ENCODE measurements at regions not wholly inside any gene's neighbourhood (a gene's known extent, or its start where the extent isn't known, plus 50 kb on each side); places are given as distances from the start of the nearest gene placed in this dataset.

DNA sequence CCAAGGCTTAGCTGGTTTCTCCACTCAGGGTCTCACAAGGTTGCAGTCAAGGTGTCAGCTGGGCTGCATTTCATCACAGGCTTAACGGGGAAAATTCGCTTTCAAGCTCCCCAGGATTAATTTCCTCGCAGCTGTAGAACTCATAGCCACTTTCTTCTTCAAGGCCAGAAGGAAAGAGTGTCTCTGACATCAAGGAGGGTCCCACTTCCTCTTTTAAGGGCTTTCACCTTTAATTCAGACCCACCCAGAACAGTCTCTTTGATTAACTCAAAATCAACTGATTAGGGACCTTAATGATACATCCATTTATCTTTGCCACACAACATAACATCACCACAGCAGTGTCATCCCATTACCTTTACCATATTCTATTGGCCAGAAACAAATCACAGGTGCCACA is 183.3 kb upstream of the ARID1B start:
- no peak for DNase-seq (ENCODE audit: low read depth, low spot score)
- H4K20me1 ChIP-seq (ENCODE audit: control insufficient read depth, extremely low read depth, insufficient read depth, low read length) = no peaks in the 10 kb centered on the region
- H3K4me2 ChIP-seq (ENCODE audit: control insufficient read depth, extremely low read depth, insufficient read depth, low read depth, low read length) = no peak overlapping the region
- H3K36me3 ChIP-seq (ENCODE audit: control insufficient read depth in 2 of 2, extremely low read depth in 1 of 2, insufficient read depth in 2 of 2, low read length in 2 of 2) = no peaks in the 10 kb centered on the region
- no peaks in the 10 kb centered on the region for H3K9me3 ChIP-seq (ENCODE audit: control insufficient read depth, low read depth, low read length)
- H2AFZ ChIP-seq (ENCODE audit: control insufficient read depth, low read length) = no peak overlapping the region
- dilution Hi-C loops (cut with MboI; ENCODE audit: extremely low pct_ligation_motif_present, low sequenced_read_pairs) = no loop called here
- no peak overlapping the region for H3K4me3 ChIP-seq (ENCODE audit: control insufficient read depth in 2 of 3, extremely low read depth in 1 of 3, insufficient read depth in 2 of 3, low read depth in 1 of 3, low read length in 3 of 3)
- no peak for FAIRE-seq
- no peaks in the 10 kb centered on the region for H3K4me1 ChIP-seq (ENCODE audit: control insufficient read depth, extremely low read depth, insufficient read depth, low read length)
- H3K9ac ChIP-seq (ENCODE audit: control insufficient read depth, extremely low read depth, insufficient read depth, low read length) = no peak overlapping the region
- no peaks in the 10 kb centered on the region for H3K9me1 ChIP-seq (ENCODE audit: control insufficient read depth, extremely low read depth, insufficient read depth, low read length)
- no peaks in the 10 kb centered on the region for H3K79me2 ChIP-seq (ENCODE audit: control insufficient read depth, insufficient read depth, low read length)
- H3K27me3 ChIP-seq (ENCODE audit: control insufficient read depth, extremely low read depth, insufficient read depth, low read length) = no peaks in the 10 kb centered on the region
- no peak for TF ChIP-seq EZH2 (IDR thresholded peaks at IDR 0.05; ENCODE audit: low read length)
- TF ChIP-seq, protein P1, sequence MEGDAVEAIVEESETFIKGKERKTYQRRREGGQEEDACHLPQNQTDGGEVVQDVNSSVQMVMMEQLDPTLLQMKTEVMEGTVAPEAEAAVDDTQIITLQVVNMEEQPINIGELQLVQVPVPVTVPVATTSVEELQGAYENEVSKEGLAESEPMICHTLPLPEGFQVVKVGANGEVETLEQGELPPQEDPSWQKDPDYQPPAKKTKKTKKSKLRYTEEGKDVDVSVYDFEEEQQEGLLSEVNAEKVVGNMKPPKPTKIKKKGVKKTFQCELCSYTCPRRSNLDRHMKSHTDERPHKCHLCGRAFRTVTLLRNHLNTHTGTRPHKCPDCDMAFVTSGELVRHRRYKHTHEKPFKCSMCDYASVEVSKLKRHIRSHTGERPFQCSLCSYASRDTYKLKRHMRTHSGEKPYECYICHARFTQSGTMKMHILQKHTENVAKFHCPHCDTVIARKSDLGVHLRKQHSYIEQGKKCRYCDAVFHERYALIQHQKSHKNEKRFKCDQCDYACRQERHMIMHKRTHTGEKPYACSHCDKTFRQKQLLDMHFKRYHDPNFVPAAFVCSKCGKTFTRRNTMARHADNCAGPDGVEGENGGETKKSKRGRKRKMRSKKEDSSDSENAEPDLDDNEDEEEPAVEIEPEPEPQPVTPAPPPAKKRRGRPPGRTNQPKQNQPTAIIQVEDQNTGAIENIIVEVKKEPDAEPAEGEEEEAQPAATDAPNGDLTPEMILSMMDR (optimal IDR thresholded peaks at IDR 0.05 in 1 of 3, IDR thresholded peaks at IDR 0.05 in 1 of 3, conservative IDR thresholded peaks at IDR 0.05 in 1 of 3; ENCODE audit: extremely low read depth in 1 of 3, insufficient read depth in 2 of 3, low read length in 3 of 3) = no peak
- H3K27ac ChIP-seq (ENCODE audit: control insufficient read depth, insufficient read depth, low read length) = no peak overlapping the region

DNA sequence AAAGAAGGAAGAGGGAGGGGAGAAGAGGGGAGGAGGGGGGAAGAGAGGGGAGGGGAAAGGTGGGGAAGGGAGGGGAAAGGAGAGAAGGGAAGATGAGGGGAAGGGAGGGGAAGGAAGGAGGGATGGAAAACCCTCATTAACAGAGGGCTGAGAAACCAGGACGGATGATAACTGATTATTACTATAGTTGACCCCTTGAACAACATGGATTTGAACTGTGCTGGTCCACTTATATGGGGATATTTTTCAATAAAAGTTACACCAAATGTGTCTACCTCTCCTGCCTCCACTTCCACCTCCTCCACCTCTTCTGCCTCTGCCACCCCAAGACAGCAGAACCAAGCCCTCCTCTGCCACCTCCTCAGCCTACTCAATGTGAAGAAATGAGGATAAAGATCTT is 184.1 kb upstream of the ARID1B start:
- no peak overlapping the region for H3K9ac ChIP-seq (ENCODE audit: control insufficient read depth, extremely low read depth, insufficient read depth, low read length)
- H3K4me2 ChIP-seq (ENCODE audit: control insufficient read depth, extremely low read depth, insufficient read depth, low read depth, low read length) = no peak overlapping the region
- H3K9me1 ChIP-seq (ENCODE audit: control insufficient read depth, extremely low read depth, insufficient read depth, low read length) = no peaks in the 10 kb centered on the region
- H3K27ac ChIP-seq (ENCODE audit: control insufficient read depth, insufficient read depth, low read length) = no peak overlapping the region
- no peaks in the 10 kb centered on the region for H4K20me1 ChIP-seq (ENCODE audit: control insufficient read depth, extremely low read depth, insufficient read depth, low read length)
- no peak overlapping the region for H2AFZ ChIP-seq (ENCODE audit: control insufficient read depth, low read length)
- no peaks in the 10 kb centered on the region for H3K27me3 ChIP-seq (ENCODE audit: control insufficient read depth, extremely low read depth, insufficient read depth, low read length)
- no peaks in the 10 kb centered on the region for H3K4me1 ChIP-seq (ENCODE audit: control insufficient read depth, extremely low read depth, insufficient read depth, low read length)
- dilution Hi-C loops (cut with MboI; ENCODE audit: extremely low pct_ligation_motif_present, low sequenced_read_pairs) = no loop called here
- no peaks in the 10 kb centered on the region for H3K9me3 ChIP-seq (ENCODE audit: control insufficient read depth, low read depth, low read length)
- DNase-seq (ENCODE audit: low read depth, low spot score) (no peak), FAIRE-seq (no peak)
- no peak overlapping the region for H3K4me3 ChIP-seq (ENCODE audit: control insufficient read depth in 2 of 3, extremely low read depth in 1 of 3, insufficient read depth in 2 of 3, low read depth in 1 of 3, low read length in 3 of 3)
- H3K79me2 ChIP-seq (ENCODE audit: control insufficient read depth, insufficient read depth, low read length) = no peaks in the 10 kb centered on the region
- TF ChIP-seq, protein P1 (optimal IDR thresholded peaks at IDR 0.05 in 1 of 3, IDR thresholded peaks at IDR 0.05 in 1 of 3, conservative IDR thresholded peaks at IDR 0.05 in 1 of 3; ENCODE audit: extremely low read depth in 1 of 3, insufficient read depth in 2 of 3, low read length in 3 of 3) = no peak
- no peak for TF ChIP-seq EZH2 (IDR thresholded peaks at IDR 0.05; ENCODE audit: low read length)
- H3K36me3 ChIP-seq (ENCODE audit: control insufficient read depth in 2 of 2, extremely low read depth in 1 of 2, insufficient read depth in 2 of 2, low read length in 2 of 2) = no peaks in the 10 kb centered on the region

Data from keratinocyte (primary cell).